Stimulated activated naive CD8-positive, alpha-beta T cell treated with anti-CD3 and anti-CD28 coated beads, Interleukin-15, Interleukin-2, amounts not matched to agents 100 ng/mL and 50 ng/mL, for 24 hours (primary cell): ENCODE measurements at regions not wholly inside any gene's neighbourhood (a gene's known extent, or its start where the extent isn't known, plus 50 kb on each side); places are given as distances from the start of the nearest gene placed in this dataset.

Experiments used
- H3K27ac Mint-ChIP-seq: one replicate; pipeline ENCODE4 v1.8.0; 2021; ENCODE audit warnings: mild to moderate bottlenecking, mixed read lengths
- H3K27me3 Mint-ChIP-seq: one replicate; pipeline ENCODE4 v1.8.0; 2021; ENCODE audit warnings: mixed read lengths
- H3K36me3 Mint-ChIP-seq: one replicate; pipeline ENCODE4 v1.8.0; 2021; ENCODE audit warnings: low read depth, mixed read lengths
- H3K4me1 Mint-ChIP-seq: one replicate; pipeline ENCODE4 v1.8.0; 2021; ENCODE audit warnings: low read depth, mixed read lengths
- H3K4me3 Mint-ChIP-seq: one replicate; pipeline ENCODE4 v1.8.0; 2021; ENCODE audit warnings: mild to moderate bottlenecking, mixed read lengths
- H3K9me3 Mint-ChIP-seq: one replicate; pipeline ENCODE4 v1.8.0; 2021; ENCODE audit warnings: mixed read lengths

- H3K4me1 Mint-ChIP-seq = no peaks in the 10 kb centered on the region
- H3K36me3 Mint-ChIP-seq = no peaks in the 10 kb centered on the region
- no peak overlapping the region for H3K27ac Mint-ChIP-seq
- no peaks in the 10 kb centered on the region for H3K27me3 Mint-ChIP-seq
- no peak overlapping the region for H3K4me3 Mint-ChIP-seq
- peaks cover 3% of the 10 kb centered on the region for H3K9me3 Mint-ChIP-seq
Observed at GRCh38 chr2:145617420-145617819, 1097.5 kb upstream of the ZEB2 start.

DNA sequence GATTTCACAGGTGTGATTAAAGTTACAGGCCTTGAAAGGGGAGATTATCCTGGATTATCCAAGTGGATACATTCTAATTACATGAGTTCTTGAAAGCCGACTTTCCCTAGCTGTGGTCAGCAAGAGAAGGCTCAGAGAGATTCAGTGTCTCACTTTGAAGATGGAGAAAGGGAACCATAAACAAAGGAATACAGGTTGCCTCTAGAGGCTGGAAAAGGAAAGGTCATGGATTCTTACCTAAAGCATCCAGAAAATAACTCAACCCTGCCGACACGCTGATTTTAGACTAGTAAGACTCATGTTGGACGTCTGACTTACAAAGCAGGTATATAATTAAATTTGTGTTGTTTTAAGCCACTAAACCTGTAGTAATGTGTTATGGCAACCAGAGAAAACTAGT is 1095.7 kb upstream of the ZEB2 start:
- H3K9me3 Mint-ChIP-seq = no peaks in the 10 kb centered on the region
- no peaks in the 10 kb centered on the region for H3K27me3 Mint-ChIP-seq
- no peaks in the 10 kb centered on the region for H3K4me1 Mint-ChIP-seq
- no peak overlapping the region for H3K27ac Mint-ChIP-seq
- no peak overlapping the region for H3K4me3 Mint-ChIP-seq
- no peaks in the 10 kb centered on the region for H3K36me3 Mint-ChIP-seq

DNA sequence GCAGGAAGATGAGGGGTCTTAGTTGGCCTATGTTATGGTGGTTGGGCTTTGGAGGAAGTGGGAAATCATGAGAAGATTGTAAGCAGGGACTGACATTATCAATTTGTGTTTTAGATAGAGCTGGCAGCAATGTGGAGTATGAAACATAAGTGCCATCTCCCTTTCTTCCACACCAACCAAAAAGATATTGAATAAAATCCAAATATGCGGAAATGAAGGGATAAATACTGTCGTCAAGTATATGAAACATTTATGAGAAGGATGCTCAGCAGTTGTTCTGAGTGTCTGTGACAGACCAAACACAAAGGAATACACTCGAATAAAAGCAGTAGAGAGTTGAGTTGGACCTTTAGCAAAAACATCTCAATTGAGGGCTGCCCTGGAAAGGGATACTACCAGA is 1090.0 kb upstream of the ZEB2 start:
- no peaks in the 10 kb centered on the region for H3K27me3 Mint-ChIP-seq
- no peak overlapping the region for H3K27ac Mint-ChIP-seq

DNA sequence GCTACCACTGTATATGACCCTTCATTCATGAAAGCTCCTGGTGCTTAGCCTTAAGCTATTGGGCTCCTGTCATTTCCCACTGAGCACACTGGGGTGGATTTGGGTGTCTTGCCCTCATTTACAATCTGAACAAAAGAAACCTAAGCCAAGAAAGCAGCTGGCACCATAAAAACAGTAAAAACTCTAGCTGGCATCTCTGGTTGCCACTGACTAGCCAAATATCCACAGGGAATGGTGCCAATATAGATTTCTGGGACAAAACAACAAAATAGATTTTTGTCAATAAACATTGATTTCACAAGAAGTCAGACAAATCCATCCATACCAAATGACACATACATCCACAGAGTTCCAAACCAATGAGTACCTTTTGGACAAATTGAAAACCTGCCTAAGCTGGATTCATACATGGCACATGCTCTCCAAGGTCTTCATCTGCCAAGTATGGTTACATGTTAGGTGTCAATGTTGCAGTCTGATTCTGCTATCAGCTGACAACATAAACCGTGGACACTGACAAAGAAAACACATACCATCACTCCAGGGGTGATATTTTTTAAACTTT is 1081.5 kb upstream of the ZEB2 start:
- Mint-ChIP-seq H3K36me3 (no peaks in the 10 kb centered on the region), H3K27me3 (no peaks in the 10 kb centered on the region), H3K4me3 (no peak overlapping the region), H3K4me1 (no peaks in the 10 kb centered on the region), H3K27ac (no peak overlapping the region), H3K9me3 (no peaks in the 10 kb centered on the region)

More for the DNA sequence above, 1090.0 kb upstream of the ZEB2 start:
- no peaks in the 10 kb centered on the region for H3K9me3 Mint-ChIP-seq
- no peaks in the 10 kb centered on the region for H3K36me3 Mint-ChIP-seq
- H3K4me3 Mint-ChIP-seq = no peak overlapping the region
- H3K4me1 Mint-ChIP-seq = no peaks in the 10 kb centered on the region

- H3K36me3 Mint-ChIP-seq = no peaks in the 10 kb centered on the region
- no peaks in the 10 kb centered on the region for H3K4me1 Mint-ChIP-seq
- H3K9me3 Mint-ChIP-seq = no peaks in the 10 kb centered on the region
- H3K27ac Mint-ChIP-seq = no peak overlapping the region
- no peaks in the 10 kb centered on the region for H3K27me3 Mint-ChIP-seq
- no peak overlapping the region for H3K4me3 Mint-ChIP-seq
Observed at GRCh38 chr2:145600811-145601210, 1080.9 kb upstream of the ZEB2 start.

DNA sequence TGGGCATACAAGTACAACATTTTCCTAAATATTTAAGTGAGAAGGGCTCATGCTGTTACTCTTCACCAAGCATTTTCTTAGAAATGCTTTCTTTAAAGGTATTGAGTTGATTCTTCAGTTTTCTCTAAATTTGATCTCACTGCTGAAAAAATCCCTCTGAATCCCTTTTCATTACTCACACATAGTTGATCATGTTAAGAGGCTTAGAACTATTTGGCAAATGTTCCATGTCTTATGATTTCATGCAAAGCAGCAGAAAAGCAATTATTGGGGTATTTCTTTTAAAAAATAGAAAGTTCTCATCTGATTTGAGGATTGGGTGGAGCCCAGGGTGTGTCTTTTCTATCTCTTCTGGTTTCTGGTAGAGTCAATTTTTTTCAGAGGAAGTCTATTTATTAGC is 1079.8 kb upstream of the ZEB2 start:
- Mint-ChIP-seq H3K27me3 (no peaks in the 10 kb centered on the region), H3K27ac (no peak overlapping the region), H3K4me3 (no peak overlapping the region), H3K9me3 (no peaks in the 10 kb centered on the region), H3K4me1 (no peaks in the 10 kb centered on the region), H3K36me3 (no peaks in the 10 kb centered on the region)

GRCh38 chr2:145598434-145598833 is 1078.5 kb upstream of the ZEB2 start:
- no peak overlapping the region for H3K4me3 Mint-ChIP-seq

GRCh38 chr2:145597809-145598208 is 1077.9 kb upstream of the ZEB2 start:
- no peak overlapping the region for H3K27ac Mint-ChIP-seq
- H3K9me3 Mint-ChIP-seq = no peaks in the 10 kb centered on the region
- no peaks in the 10 kb centered on the region for H3K36me3 Mint-ChIP-seq
- no peaks in the 10 kb centered on the region for H3K27me3 Mint-ChIP-seq
- H3K4me3 Mint-ChIP-seq = no peak overlapping the region
- H3K4me1 Mint-ChIP-seq = no peaks in the 10 kb centered on the region

More at GRCh38 chr2:145598434-145598833, 1078.5 kb upstream of the ZEB2 start:
- Mint-ChIP-seq H3K27ac (no peak overlapping the region), H3K9me3 (no peaks in the 10 kb centered on the region), H3K27me3 (no peaks in the 10 kb centered on the region), H3K36me3 (no peaks in the 10 kb centered on the region), H3K4me1 (no peaks in the 10 kb centered on the region)

GRCh38 chr2:145597006-145597405 is 1077.1 kb upstream of the ZEB2 start:
- Mint-ChIP-seq H3K27me3 (no peaks in the 10 kb centered on the region), H3K27ac (no peak overlapping the region)

GRCh38 chr2:145596416-145596815 is 1076.5 kb upstream of the ZEB2 start:
- no peaks in the 10 kb centered on the region for H3K9me3 Mint-ChIP-seq

More at GRCh38 chr2:145597006-145597405, 1077.1 kb upstream of the ZEB2 start:
- peaks cover 3% of the 10 kb centered on the region for H3K4me1 Mint-ChIP-seq
- no peaks in the 10 kb centered on the region for H3K9me3 Mint-ChIP-seq
- H3K36me3 Mint-ChIP-seq = no peaks in the 10 kb centered on the region
- no peak overlapping the region for H3K4me3 Mint-ChIP-seq

DNA sequence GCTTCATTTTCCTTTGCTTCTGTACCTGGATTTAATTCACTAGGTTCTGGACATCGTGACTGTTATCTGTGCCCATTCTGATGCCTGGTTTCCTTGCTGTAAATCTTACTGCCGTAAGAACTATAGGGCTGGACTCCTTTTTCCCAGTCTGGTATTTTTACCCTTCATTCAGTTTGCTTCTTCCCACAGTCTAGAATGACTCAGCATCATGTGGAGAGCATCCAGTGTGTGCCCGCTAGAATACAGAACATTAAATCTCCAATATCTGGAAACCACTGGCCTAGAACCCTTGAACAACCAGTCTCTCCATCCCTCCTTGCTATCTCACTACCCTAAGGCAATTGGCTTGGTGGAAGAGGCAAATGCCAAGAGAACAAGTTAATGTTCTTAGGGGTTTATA is 1075.4 kb upstream of the ZEB2 start:
- Mint-ChIP-seq H3K4me3 (no peak overlapping the region), H3K4me1 (peaks cover 3% of the 10 kb centered on the region), H3K36me3 (no peaks in the 10 kb centered on the region), H3K27ac (no peak overlapping the region), H3K9me3 (no peaks in the 10 kb centered on the region), H3K27me3 (no peaks in the 10 kb centered on the region)

More at GRCh38 chr2:145596416-145596815, 1076.5 kb upstream of the ZEB2 start:
- Mint-ChIP-seq H3K27ac (no peak overlapping the region), H3K4me3 (no peak overlapping the region), H3K27me3 (no peaks in the 10 kb centered on the region), H3K36me3 (no peaks in the 10 kb centered on the region), H3K4me1 (peaks cover 3% of the 10 kb centered on the region)

DNA sequence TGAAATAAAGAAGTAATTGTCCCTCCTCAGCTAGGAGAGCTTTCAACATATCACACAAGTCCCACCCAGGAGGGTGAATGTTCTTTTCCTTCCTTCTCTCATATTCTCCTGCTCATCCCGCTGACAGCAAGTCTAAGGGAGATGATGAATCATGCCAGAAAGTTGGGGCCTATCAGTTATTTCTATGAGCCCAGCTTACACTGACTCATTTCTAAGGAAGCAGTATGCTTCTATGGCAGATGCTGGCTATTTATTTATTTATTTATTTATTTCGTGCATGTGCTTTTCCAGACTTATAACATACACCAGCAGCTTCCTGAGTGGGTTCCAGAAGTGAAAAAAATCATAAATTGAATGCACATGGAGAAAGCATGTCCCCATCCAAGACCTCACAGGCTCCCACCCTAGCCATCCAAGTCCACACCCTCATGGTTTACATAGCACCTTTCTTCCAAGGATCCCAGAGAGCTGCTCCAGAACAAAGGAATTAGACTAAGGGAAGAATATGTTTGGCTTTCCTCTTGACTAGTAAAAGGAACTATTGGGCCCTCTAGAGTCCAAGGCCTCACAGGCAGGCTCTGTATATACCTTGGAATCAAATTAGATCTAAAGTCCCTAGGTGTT is 1074.2 kb upstream of the ZEB2 start:
- Mint-ChIP-seq H3K36me3 (no peaks in the 10 kb centered on the region), H3K9me3 (no peaks in the 10 kb centered on the region), H3K27me3 (no peaks in the 10 kb centered on the region), H3K4me3 (no peak overlapping the region), H3K4me1 (peaks cover 3% of the 10 kb centered on the region), H3K27ac (no peak overlapping the region)

DNA sequence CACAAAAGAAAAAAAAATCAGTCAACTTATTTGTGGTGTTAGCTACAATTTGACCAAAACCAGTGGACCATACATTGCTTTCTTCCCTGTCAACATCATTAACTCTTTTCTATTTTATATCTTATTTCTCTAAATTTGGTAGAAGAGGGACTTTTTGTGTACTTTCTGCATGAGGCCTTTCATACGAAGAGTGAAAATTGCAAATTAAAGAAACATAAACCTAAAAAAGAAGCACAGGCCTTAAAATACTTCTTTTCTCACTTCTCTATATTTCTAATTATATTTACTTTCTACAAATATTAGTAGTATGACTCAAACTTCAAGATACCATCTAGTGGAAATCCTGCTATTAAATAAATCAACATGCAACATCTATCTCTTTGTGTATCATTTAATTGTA is 1073.4 kb upstream of the ZEB2 start:
- no peaks in the 10 kb centered on the region for H3K9me3 Mint-ChIP-seq
- peaks cover 3% of the 10 kb centered on the region for H3K4me1 Mint-ChIP-seq
- no peaks in the 10 kb centered on the region for H3K27me3 Mint-ChIP-seq
- H3K27ac Mint-ChIP-seq = no peak overlapping the region
- no peak overlapping the region for H3K4me3 Mint-ChIP-seq
- no peaks in the 10 kb centered on the region for H3K36me3 Mint-ChIP-seq

GRCh38 chr2:145592361-145592760 is 1072.4 kb upstream of the ZEB2 start:
- no peak overlapping the region for H3K27ac Mint-ChIP-seq
- peaks cover 3% of the 10 kb centered on the region for H3K4me1 Mint-ChIP-seq
- H3K4me3 Mint-ChIP-seq = no peak overlapping the region
- no peaks in the 10 kb centered on the region for H3K36me3 Mint-ChIP-seq
- H3K9me3 Mint-ChIP-seq = no peaks in the 10 kb centered on the region
- no peaks in the 10 kb centered on the region for H3K27me3 Mint-ChIP-seq

GRCh38 chr2:145591109-145591809 is 1071.3 kb upstream of the ZEB2 start:
- no peak overlapping the region for H3K4me3 Mint-ChIP-seq
- H3K9me3 Mint-ChIP-seq = no peaks in the 10 kb centered on the region
- no peak overlapping the region for H3K27ac Mint-ChIP-seq
- peaks cover 3% of the 10 kb centered on the region for H3K4me1 Mint-ChIP-seq
- no peaks in the 10 kb centered on the region for H3K27me3 Mint-ChIP-seq
- H3K36me3 Mint-ChIP-seq = no peaks in the 10 kb centered on the region
